Activated CD4-positive, alpha-beta memory T cell treated with anti-CD3 and anti-CD28 coated beads, Interleukin-2, amount 10 ng/mL, durations not matched to agents 7 days and 5 days (primary cell): ENCODE measurements at regions not wholly inside any gene's neighbourhood (a gene's known extent, or its start where the extent isn't known, plus 50 kb on each side); places are given as distances from the start of the nearest gene placed in this dataset.

ENCODE experiments used
- CTCF ChIA-PET: fragments of 350-600 bp; sonication (Branson Sonifier 250); formaldehyde crosslinking; loops from one replicate; lab custom pipeline; 2021; ENCODE audit warnings: antibody characterized with exemption, inconsistent platforms; lab: Charles Lee
- POLR2A ChIA-PET: fragments of 350-600 bp; sonication (Branson Sonifier 250); formaldehyde crosslinking; loops from one replicate; lab custom pipeline; 2021; ENCODE audit warnings: antibody characterized with exemption; lab: Charles Lee
- DNase-seq: peaks from one replicate; pipeline ENCODE4 v3.0.0-alpha.2; 2020
- H3K27ac Mint-ChIP-seq: one replicate; pipeline ENCODE4 v1.8.0; 2021; ENCODE audit warnings: mild to moderate bottlenecking, mixed read lengths
- H3K27me3 Mint-ChIP-seq: one replicate; pipeline ENCODE4 v1.8.0; 2021; ENCODE audit warnings: mixed read lengths
- H3K36me3 Mint-ChIP-seq: one replicate; pipeline ENCODE4 v1.8.0; 2021; ENCODE audit warnings: low read depth, mixed read lengths
- H3K4me1 Mint-ChIP-seq: one replicate; pipeline ENCODE4 v1.8.0; 2021; ENCODE audit warnings: mixed read lengths
- H3K4me3 Mint-ChIP-seq: one replicate; pipeline ENCODE4 v1.8.0; 2021; ENCODE audit warnings: mild to moderate bottlenecking, mixed read lengths
- H3K9me3 Mint-ChIP-seq: one replicate; pipeline ENCODE4 v1.8.0; 2021; ENCODE audit warnings: mixed read lengths

DNA sequence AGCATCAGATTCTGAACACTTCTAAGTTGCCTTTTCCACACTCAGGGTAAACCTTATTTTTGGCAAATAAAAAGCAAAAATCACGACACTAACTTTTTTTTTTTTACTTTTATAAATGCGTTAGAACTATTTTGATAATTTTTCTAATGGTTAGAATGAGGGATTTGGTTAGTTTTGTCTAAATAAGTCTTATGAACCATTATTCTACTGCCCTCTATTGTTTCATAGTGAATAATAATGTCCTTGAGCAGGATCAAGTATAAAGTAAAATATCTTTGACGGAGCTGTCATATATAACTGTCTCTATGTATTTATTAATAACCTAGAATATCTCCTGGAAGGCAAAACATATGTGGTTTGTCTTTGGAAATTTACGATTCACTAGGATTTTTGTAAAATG lies 631.8 kb downstream of the GABRG2 start:
- ChIA-PET CTCF (no interaction called here), POLR2A (no interaction called here)

DNA sequence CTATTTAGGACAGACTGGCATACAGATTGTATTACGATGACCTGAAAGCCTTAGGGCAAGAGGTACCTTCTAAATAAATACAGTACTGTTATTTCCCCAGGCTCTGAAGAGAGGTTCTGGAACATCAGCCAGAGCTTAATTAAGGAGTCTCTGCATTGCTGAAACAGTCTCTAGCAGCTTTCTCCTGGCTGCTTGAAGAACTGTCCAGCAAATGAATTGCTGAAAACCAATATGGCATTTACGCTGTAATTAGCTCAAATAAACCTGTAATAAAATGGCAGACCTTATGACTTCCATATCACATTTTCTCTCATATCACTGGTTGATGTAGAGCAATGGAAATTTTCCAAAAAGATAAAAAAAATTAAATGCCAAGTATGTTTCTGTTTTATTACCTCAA lies 636.3 kb downstream of the GABRG2 start:
- peaks cover 6% of the 10 kb centered on the region for H3K9me3 Mint-ChIP-seq
- H3K4me1 Mint-ChIP-seq, result no peaks in the 10 kb centered on the region
- H3K27me3 Mint-ChIP-seq, result no peaks in the 10 kb centered on the region
- no peaks in the 10 kb centered on the region for H3K36me3 Mint-ChIP-seq
- H3K4me3 Mint-ChIP-seq, result no peak overlapping the region
- H3K27ac Mint-ChIP-seq, result no peak overlapping the region
- ChIA-PET POLR2A (no interaction called here), CTCF (no interaction called here)
- DNase-seq, result no peak

More for the DNA sequence above, 631.8 kb downstream of the GABRG2 start:
- peaks cover 14% of the 10 kb centered on the region for H3K9me3 Mint-ChIP-seq
- no peaks in the 10 kb centered on the region for H3K4me1 Mint-ChIP-seq
- no peak overlapping the region for H3K4me3 Mint-ChIP-seq
- no peak for DNase-seq
- no peak overlapping the region for H3K27ac Mint-ChIP-seq
- no peaks in the 10 kb centered on the region for H3K36me3 Mint-ChIP-seq
- no peaks in the 10 kb centered on the region for H3K27me3 Mint-ChIP-seq

DNA sequence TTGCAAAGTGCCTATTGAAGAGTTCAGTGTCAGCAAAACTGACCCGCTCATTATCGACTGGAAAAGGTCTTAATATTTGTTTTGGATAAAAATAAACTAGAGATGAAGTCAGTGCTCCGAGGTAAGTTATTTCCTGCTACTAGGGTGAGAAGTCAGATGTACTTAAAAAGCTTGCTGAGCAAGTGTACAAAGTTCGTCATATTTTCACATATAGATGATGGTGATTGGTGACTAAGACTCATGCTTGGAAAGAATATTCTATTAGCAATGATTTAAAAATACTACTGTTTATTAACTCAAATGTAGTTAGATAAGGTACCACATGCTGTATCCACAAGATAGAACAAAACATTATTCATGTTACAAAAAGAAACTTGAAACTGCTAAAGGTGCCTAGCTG lies 643.7 kb downstream of the GABRG2 start:
- Mint-ChIP-seq H3K4me3 (no peak overlapping the region), H3K9me3 (peaks cover 2% of the 10 kb centered on the region), H3K4me1 (no peaks in the 10 kb centered on the region), H3K27ac (no peak overlapping the region), H3K27me3 (no peaks in the 10 kb centered on the region), H3K36me3 (no peaks in the 10 kb centered on the region)
- CTCF ChIA-PET, result no interaction called here
- POLR2A ChIA-PET, result no interaction called here
- no peak for DNase-seq

DNA sequence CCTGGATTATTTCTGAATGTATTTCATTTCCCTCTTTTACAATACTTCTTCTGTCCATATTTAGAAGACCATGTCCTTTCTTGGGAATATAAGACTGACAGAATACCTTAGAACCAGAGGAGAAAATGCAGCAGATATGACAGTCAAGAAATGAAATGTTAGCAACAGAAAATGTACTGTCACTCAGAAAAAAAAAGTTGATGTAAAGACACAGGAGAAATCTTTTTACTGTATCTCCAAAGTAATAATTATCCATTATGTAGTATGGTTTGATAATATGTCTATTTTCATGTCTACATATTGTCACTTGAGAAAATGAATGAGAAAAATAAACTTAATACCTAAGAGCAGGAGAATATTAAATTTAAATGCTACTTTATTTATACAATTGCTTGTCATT lies 652.1 kb downstream of the GABRG2 start:
- H3K9me3 Mint-ChIP-seq, result peaks cover 8% of the 10 kb centered on the region
- no peaks in the 10 kb centered on the region for H3K36me3 Mint-ChIP-seq
- POLR2A ChIA-PET, result no interaction called here
- no peak overlapping the region for H3K27ac Mint-ChIP-seq
- CTCF ChIA-PET, result no interaction called here
- DNase-seq, result no peak
- H3K4me3 Mint-ChIP-seq, result no peak overlapping the region
- H3K27me3 Mint-ChIP-seq, result no peaks in the 10 kb centered on the region
- H3K4me1 Mint-ChIP-seq, result no peaks in the 10 kb centered on the region

DNA sequence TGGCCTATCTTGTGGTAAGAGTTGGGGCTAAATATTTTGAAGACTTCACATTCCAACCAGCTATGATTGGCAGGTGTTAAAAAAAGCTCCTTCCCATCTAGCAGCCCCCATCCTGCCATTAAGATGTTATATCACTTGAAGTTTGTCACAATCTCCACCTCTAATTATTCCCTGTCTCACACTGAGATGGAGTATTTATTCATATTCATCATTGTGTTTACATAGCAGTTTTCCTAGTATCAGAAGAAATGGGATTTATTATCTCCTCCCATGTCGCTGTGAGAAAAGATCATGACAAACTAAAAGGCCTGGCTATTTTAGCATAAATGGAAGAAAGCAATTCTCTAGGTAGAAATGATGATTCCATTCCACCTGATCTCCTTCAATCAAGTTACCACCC lies 653.6 kb downstream of the GABRG2 start:
- H3K36me3 Mint-ChIP-seq, result no peaks in the 10 kb centered on the region
- ChIA-PET POLR2A (no interaction called here), CTCF (no interaction called here)
- no peak overlapping the region for H3K27ac Mint-ChIP-seq
- peaks cover 11% of the 10 kb centered on the region for H3K9me3 Mint-ChIP-seq
- H3K4me3 Mint-ChIP-seq, result no peak overlapping the region
- no peak for DNase-seq
- H3K27me3 Mint-ChIP-seq, result no peaks in the 10 kb centered on the region
- H3K4me1 Mint-ChIP-seq, result no peaks in the 10 kb centered on the region

DNA sequence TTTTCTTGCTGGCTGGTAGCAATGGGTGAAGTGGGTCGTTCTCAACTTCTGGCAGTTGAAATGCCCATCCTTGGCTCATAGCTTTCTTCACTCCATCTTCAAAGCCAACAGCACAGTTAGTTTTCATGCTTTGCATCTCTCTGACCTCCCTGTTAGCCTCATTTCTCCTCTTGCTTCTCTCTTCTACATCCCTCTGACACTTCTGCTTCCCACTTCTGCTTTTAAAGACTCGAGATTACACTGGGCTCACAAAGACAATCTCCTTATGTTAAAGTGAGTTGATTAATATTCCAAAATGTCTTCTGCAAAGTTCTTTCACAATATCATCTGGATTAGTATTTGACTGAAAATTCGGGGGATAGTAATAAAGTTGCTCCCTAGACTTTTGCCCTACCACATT lies 684.8 kb upstream of the CCNG1 start:
- POLR2A ChIA-PET, result no interaction called here

DNA sequence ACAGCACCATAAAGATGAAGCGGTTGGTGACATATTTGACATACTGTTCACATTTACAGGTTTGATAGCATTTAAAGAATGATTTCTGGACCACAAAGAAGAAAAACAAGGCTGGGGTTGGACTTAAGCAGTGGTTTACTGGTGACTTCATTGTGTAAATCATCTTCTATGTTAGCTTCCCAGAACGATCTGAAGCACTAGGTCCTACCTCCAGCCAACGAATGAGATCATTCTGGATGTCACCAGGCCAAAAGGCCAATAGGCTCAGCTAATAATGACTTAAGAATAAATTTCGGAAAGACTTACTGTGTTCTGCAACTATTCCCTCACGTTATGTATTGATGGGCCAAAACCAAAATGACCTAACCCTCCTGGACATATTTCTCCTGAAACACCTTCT lies 675.3 kb upstream of the CCNG1 start:
- peaks cover 4% of the 10 kb centered on the region for H3K9me3 Mint-ChIP-seq
- no peak overlapping the region for H3K27ac Mint-ChIP-seq
- no peaks in the 10 kb centered on the region for H3K36me3 Mint-ChIP-seq
- no peaks in the 10 kb centered on the region for H3K27me3 Mint-ChIP-seq
- no peak for DNase-seq
- H3K4me3 Mint-ChIP-seq, result no peak overlapping the region
- CTCF ChIA-PET, result no interaction called here
- no peaks in the 10 kb centered on the region for H3K4me1 Mint-ChIP-seq
- POLR2A ChIA-PET, result no interaction called here

More for the DNA sequence above, 684.8 kb upstream of the CCNG1 start:
- Mint-ChIP-seq H3K9me3 (peaks cover 9% of the 10 kb centered on the region), H3K27me3 (no peaks in the 10 kb centered on the region), H3K27ac (no peak overlapping the region), H3K4me3 (no peak overlapping the region), H3K4me1 (no peaks in the 10 kb centered on the region), H3K36me3 (no peaks in the 10 kb centered on the region)
- CTCF ChIA-PET, result no interaction called here
- DNase-seq, result no peak

DNA sequence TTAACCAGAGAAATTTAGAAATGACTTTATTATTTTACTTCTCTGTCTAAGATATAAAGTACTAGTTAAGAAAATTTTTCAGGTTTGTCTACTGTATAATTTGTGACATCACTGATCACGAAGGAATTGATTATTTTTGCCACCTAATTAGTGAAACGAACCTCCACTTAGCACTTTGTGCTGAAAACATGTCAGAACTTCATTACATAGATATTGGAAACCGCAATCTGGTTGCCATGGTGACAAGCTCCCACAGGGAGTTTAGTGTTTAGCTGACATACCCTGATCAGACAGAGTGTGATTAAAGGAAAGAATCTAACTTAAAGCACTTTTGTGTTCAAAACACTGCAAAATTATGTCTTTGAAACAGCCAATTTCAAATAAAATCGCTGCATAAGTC lies 668.4 kb upstream of the CCNG1 start:
- ChIA-PET POLR2A (no interaction called here), CTCF (no interaction called here)
- Mint-ChIP-seq H3K36me3 (no peaks in the 10 kb centered on the region), H3K4me3 (no peak overlapping the region), H3K9me3 (peaks cover 7% of the 10 kb centered on the region), H3K27me3 (no peaks in the 10 kb centered on the region), H3K27ac (no peak overlapping the region), H3K4me1 (no peaks in the 10 kb centered on the region)
- no peak for DNase-seq

DNA sequence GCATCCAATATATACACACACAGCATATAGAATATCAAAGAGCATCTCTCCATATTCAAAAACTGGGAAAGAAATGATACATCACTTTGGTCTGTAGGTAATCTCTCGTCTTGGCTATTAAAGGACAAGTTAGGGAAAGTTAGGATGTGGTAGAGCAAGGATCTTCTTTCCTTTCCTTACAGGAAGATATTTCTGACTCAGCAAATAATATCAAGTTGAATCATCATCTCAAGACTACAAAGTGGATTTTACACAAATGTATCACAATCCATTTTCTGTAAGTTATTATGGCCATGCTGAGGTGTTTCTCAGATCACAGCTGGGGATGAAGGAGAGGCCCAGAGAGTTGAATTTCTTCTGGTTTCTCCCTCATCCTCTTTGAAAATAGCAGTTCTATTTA lies 651.7 kb upstream of the CCNG1 start:
- no peak overlapping the region for H3K4me3 Mint-ChIP-seq

DNA sequence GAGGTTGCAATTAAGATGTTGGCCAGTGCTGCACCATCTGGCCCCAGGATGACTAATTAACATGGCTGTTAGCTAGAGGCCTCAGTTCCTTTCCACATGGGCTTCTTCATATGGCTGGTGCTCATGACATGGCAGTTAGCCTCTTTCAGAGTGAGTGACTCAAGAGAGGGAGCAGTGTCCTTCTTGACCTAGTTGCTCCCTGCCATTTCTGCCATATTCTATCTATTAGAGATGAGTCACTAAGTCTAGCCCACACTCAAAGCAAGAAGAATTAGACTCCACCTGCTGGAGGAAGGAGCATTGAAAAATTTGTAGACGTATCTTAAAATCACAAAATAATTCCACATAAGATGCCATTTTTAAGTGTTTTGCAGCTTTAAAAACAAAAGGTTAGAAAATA lies 651.2 kb upstream of the CCNG1 start:
- H3K27ac Mint-ChIP-seq, result no peak overlapping the region
- ChIA-PET CTCF (no interaction called here), POLR2A (no interaction called here)
- H3K4me1 Mint-ChIP-seq, result no peaks in the 10 kb centered on the region
- no peak overlapping the region for H3K4me3 Mint-ChIP-seq
- peaks cover 2% of the 10 kb centered on the region for H3K9me3 Mint-ChIP-seq
- H3K36me3 Mint-ChIP-seq, result no peaks in the 10 kb centered on the region
- DNase-seq, result no peak
- H3K27me3 Mint-ChIP-seq, result no peaks in the 10 kb centered on the region

More for the DNA sequence above, 651.7 kb upstream of the CCNG1 start:
- Mint-ChIP-seq H3K36me3 (no peaks in the 10 kb centered on the region), H3K4me1 (no peaks in the 10 kb centered on the region), H3K9me3 (peaks cover 2% of the 10 kb centered on the region), H3K27me3 (no peaks in the 10 kb centered on the region), H3K27ac (no peak overlapping the region)
- ChIA-PET POLR2A (no interaction called here), CTCF (no interaction called here)
- no peak for DNase-seq

DNA sequence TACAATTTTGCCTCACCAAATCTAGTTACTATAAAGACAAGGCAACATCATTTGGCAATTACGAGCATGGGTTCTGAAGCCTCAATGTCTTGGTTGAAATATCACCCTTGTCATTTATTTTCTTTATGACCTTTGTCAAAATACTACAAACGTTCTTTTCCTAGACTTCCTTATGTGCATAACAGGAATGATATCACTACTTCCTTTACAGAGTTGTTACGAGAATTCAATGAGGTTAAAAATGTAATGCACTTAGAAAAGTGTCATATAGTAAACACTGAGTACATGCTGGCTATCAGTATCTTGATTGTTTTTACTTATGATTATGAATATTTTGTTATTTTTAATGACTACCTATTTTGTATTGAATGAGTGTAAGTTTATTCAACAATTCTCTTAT lies 640.9 kb upstream of the CCNG1 start:
- no peak overlapping the region for H3K27ac Mint-ChIP-seq

DNA sequence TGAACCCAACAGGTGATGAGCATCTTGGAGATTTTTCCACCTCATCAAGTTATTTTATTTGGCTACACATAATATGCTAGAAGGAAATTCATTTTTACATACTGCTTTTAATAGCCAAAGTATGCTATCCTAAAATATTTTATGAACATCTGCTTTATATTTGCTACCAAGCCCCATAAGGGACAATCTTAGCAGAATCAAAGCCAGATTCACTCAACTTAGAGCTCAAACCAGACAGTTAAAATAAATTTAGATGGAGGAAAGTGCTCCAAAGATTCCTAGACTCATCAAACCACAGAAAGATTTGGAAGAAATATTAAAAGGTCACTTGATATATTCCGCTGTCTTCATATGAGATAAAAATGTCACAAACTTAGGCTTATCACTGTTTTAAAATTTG lies 637.1 kb upstream of the CCNG1 start:
- POLR2A ChIA-PET, result no interaction called here
- no peaks in the 10 kb centered on the region for H3K27me3 Mint-ChIP-seq

More for the DNA sequence above, 640.9 kb upstream of the CCNG1 start:
- Mint-ChIP-seq H3K9me3 (no peaks in the 10 kb centered on the region), H3K27me3 (no peaks in the 10 kb centered on the region), H3K4me3 (no peak overlapping the region), H3K4me1 (no peaks in the 10 kb centered on the region), H3K36me3 (no peaks in the 10 kb centered on the region)
- ChIA-PET POLR2A (no interaction called here), CTCF (no interaction called here)
- no peak for DNase-seq

DNA sequence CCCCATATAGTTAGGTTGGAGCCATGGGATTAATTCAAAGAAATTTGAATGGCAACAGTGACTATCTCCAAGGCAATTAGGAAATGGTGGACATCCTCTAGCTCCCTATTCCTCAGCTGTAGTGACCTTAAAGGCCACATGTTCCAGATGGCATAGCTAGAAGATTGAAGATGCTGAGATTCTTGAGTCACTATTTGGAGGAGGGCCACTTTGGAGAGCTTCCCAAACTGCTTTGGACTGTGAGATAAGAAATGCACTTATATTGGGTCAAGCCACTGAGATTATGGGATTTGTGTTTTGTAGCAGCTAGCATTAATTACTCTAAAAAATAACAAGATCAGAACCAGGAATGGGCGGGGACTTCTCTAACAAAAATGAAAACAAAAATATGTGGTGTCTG lies 636.2 kb upstream of the CCNG1 start:
- CTCF ChIA-PET, result no interaction called here
- no peaks in the 10 kb centered on the region for H3K4me1 Mint-ChIP-seq

More for the DNA sequence above, 637.1 kb upstream of the CCNG1 start:
- Mint-ChIP-seq H3K4me3 (no peak overlapping the region), H3K27ac (no peak overlapping the region), H3K9me3 (no peaks in the 10 kb centered on the region), H3K4me1 (no peaks in the 10 kb centered on the region), H3K36me3 (no peaks in the 10 kb centered on the region)
- DNase-seq, result no peak
- CTCF ChIA-PET, result no interaction called here

DNA sequence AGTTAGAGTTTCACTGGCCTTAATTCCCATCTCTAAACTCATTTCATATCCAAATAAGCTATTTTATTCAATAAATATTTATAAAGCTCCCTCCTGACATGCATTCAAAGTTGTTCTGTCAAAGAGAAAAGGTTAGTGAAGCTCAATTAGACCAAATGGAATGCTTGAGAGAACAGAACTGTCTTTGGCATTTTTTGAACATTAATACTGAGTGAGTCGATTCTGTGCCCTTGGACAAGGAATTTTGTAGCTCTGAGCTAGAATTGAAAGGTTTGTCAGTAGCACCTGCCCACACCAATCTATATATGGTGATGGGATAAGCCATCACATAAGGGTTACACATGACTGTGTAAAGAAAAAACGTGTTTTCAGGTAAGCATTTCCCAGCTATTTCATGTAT lies 631.2 kb upstream of the CCNG1 start:
- Mint-ChIP-seq H3K27me3 (no peaks in the 10 kb centered on the region), H3K27ac (no peak overlapping the region), H3K9me3 (no peaks in the 10 kb centered on the region), H3K4me1 (no peaks in the 10 kb centered on the region), H3K36me3 (no peaks in the 10 kb centered on the region), H3K4me3 (no peak overlapping the region)
- ChIA-PET CTCF (no interaction called here), POLR2A (no interaction called here)
- no peak for DNase-seq

More for the DNA sequence above, 636.2 kb upstream of the CCNG1 start:
- Mint-ChIP-seq H3K9me3 (no peaks in the 10 kb centered on the region), H3K4me3 (no peak overlapping the region), H3K27ac (no peak overlapping the region), H3K27me3 (no peaks in the 10 kb centered on the region), H3K36me3 (no peaks in the 10 kb centered on the region)
- DNase-seq, result no peak
- POLR2A ChIA-PET, result no interaction called here

DNA sequence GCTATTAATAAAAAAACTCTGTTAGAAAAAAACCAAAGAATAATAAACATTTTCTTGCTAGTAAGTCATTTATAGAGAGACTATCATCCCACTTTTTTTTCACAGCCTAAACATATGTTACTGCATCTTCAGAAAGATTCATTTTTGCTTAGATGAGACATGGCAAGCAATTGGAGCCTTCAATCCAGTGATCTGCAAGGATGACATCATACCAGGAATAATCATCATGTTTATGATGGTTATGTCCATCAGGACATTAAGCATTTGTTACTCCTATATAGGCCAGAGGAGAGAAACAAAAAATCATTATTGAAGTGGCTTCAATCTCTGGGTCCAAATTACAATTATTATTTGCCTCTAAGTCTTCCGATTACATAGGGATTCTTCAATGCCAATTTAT lies 626.3 kb upstream of the CCNG1 start:
- ChIA-PET CTCF (no interaction called here), POLR2A (no interaction called here)
- no peaks in the 10 kb centered on the region for H3K36me3 Mint-ChIP-seq
- H3K27ac Mint-ChIP-seq, result no peak overlapping the region
- H3K4me3 Mint-ChIP-seq, result no peak overlapping the region
- H3K4me1 Mint-ChIP-seq, result no peaks in the 10 kb centered on the region
- no peaks in the 10 kb centered on the region for H3K27me3 Mint-ChIP-seq
- H3K9me3 Mint-ChIP-seq, result peaks cover 2% of the 10 kb centered on the region
- DNase-seq, result no peak
